ENCODE measurements at regions not wholly inside any gene's neighbourhood (a gene's known extent, or its start where the extent isn't known, plus 50 kb on each side); places are given as distances from the start of the nearest gene placed in this dataset.

DNA sequence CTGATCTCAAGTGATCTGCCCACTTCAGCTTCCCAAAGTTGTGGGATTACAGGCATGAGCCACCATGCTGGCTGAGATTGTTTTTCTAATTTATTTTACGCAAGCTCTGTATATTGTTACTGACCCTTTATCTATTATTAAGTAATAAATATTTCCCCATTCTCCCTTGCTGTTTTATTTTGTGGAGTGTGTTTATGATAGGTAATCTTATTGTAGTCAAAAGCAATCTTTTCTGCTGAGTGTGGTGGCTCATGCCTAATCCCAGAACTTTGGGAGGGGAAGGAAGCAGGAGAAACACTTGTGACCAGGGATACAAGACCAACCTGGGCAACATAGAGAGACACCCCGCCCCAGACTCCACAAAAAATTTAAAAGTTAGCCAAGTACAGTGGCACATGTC lies 55.2 kb upstream of the RTN4 start:
- Histone ChIP-seq H3K36me3 (ENCODE audit: control insufficient read depth in 2 of 2, insufficient read depth in 2 of 2, low read length in 1 of 2) (no peaks in the 10 kb centered on the region), H3K4me1 (ENCODE audit: control insufficient read depth in 2 of 2, insufficient read depth in 2 of 2, low read length in 2 of 2) (peaks cover 0 to 5% of the 10 kb centered on the region in 2 donors), H3K9me3 (ENCODE audit: control insufficient read depth in 2 of 2, insufficient read depth in 1 of 2, low read length in 1 of 2) (no peaks in the 10 kb centered on the region), H3K4me3 (ENCODE audit: low read length in 2 of 2) (no peak overlapping the region), H3K27me3 (ENCODE audit: control insufficient read depth in 2 of 2, insufficient read depth in 1 of 2, low read length in 1 of 2) (no peaks in the 10 kb centered on the region), H3K27ac (ENCODE audit: low read depth in 1 of 2, low read length in 1 of 2) (no peak overlapping the region)
- 100% methylated on average over 2 of the region's 2 CpGs for WGBS
- no peak for DNase-seq (ENCODE audit: low read depth in 6 of 9, low spot score in 9 of 9)

DNA sequence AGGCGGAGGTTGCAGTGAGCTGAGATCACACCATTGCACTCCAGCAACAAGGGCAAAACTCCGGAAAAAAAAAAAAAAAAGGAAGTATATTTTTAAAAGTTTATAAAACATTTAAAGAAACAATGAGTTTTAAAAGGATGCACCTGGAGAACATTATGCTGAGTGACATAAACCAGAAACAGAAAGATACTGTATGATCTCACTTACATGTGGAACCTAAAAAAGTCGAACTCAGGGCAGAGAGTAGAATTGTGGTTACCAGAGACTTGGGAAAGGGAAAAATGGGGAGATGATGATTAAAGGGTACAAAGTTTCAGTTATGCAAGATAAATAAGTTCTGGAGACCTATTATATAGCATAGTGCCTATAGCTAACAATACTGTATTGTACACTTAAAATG lies 52.8 kb upstream of the RTN4 start:
- Histone ChIP-seq H3K27ac (ENCODE audit: low read depth in 1 of 2, low read length in 1 of 2) (peak overlapping the region in 1 of 2 donors; percentile 43), H3K4me1 (ENCODE audit: control insufficient read depth in 2 of 2, insufficient read depth in 2 of 2, low read length in 2 of 2) (peaks cover 0 to 12% of the 10 kb centered on the region in 2 donors), H3K27me3 (ENCODE audit: control insufficient read depth in 2 of 2, insufficient read depth in 1 of 2, low read length in 1 of 2) (no peaks in the 10 kb centered on the region), H3K9me3 (ENCODE audit: control insufficient read depth in 2 of 2, insufficient read depth in 1 of 2, low read length in 1 of 2) (no peaks in the 10 kb centered on the region), H3K4me3 (ENCODE audit: low read length in 2 of 2) (no peak overlapping the region), H3K36me3 (ENCODE audit: control insufficient read depth in 2 of 2, insufficient read depth in 2 of 2, low read length in 1 of 2) (no peaks in the 10 kb centered on the region)
- WGBS, result 11% methylated on average over 3 of the region's 3 CpGs
- peak in 1 of 9 donors; percentile 45 for DNase-seq (ENCODE audit: low read depth in 6 of 9, low spot score in 9 of 9)

DNA sequence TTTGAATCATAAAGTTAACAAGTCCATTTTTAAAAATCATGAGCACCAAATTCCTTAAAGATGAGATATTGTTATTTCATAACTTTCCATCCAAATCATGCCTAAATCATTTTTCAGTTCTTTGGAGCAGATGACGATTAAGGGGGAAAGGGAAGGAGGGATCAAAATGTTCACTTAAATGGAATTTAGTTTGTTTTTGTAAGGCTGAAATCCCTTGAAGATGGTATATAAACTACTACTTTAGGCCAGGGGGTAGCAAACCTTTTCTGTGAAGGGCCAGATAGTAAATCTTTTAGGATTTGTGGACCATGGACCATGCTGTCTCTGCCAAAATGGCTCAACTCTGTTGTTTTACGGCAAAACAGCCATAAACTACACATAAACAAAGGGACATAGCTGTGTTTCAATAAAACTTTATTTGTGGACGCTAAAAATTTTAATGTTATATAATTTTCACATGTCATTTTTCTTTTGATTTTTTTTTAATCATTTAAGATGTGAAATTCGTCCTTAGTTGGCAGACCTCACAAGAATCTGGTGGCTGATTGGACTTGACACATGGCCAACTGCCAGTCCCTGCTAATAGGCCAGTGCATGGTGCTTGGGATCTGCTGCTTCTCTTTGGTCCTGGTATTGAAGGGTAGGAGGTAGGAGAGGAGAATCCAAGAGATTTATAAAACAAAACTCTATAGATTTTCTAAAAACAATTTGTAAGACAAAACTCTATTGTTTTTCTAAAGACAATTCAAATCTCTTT lies 52.0 kb upstream of the RTN4 start:
- no peak overlapping the region for H3K4me3 ChIP-seq (ENCODE audit: low read length in 2 of 2)
- H3K9me3 ChIP-seq (ENCODE audit: control insufficient read depth in 2 of 2, insufficient read depth in 1 of 2, low read length in 1 of 2), result no peaks in the 10 kb centered on the region
- WGBS, result 93% methylated on average over 4 of the region's 4 CpGs
- H3K27ac ChIP-seq (ENCODE audit: low read depth in 1 of 2, low read length in 1 of 2), result peak overlapping the region in 1 of 2 donors; percentile 45
- H3K27me3 ChIP-seq (ENCODE audit: control insufficient read depth in 2 of 2, insufficient read depth in 1 of 2, low read length in 1 of 2), result no peaks in the 10 kb centered on the region
- DNase-seq (ENCODE audit: low read depth in 6 of 9, low spot score in 9 of 9), result no peak
- H3K4me1 ChIP-seq (ENCODE audit: control insufficient read depth in 2 of 2, insufficient read depth in 2 of 2, low read length in 2 of 2), result peaks cover 0 to 17% of the 10 kb centered on the region in 2 donors
- H3K36me3 ChIP-seq (ENCODE audit: control insufficient read depth in 2 of 2, insufficient read depth in 2 of 2, low read length in 1 of 2), result no peaks in the 10 kb centered on the region

DNA sequence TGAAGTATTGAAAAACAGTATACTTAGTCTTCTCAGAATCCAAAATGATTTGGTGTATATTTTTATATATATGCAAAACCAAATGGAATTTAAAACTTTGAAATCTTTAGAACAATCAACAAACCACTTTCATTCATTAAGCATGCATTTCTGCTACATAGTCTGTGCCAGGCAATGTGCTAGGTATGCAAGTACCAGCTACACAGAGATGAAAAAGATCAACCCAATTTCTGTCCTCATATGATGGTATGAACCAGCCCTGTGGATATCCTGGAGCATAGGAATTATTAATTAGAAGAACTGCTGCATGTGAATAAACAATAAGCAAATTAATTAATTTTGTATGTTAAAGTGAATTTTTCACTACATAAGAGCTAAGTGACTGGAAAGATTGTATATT lies 51.2 kb upstream of the RTN4 start:
- no peaks in the 10 kb centered on the region for H3K9me3 ChIP-seq (ENCODE audit: control insufficient read depth in 2 of 2, insufficient read depth in 1 of 2, low read length in 1 of 2)
- DNase-seq (ENCODE audit: low read depth in 6 of 9, low spot score in 9 of 9), result no peak
- H3K27ac ChIP-seq (ENCODE audit: low read depth in 1 of 2, low read length in 1 of 2), result no peak overlapping the region
- H3K36me3 ChIP-seq (ENCODE audit: control insufficient read depth in 2 of 2, insufficient read depth in 2 of 2, low read length in 1 of 2), result no peaks in the 10 kb centered on the region
- H3K4me1 ChIP-seq (ENCODE audit: control insufficient read depth in 2 of 2, insufficient read depth in 2 of 2, low read length in 2 of 2), result peaks cover 0 to 17% of the 10 kb centered on the region in 2 donors
- no peak overlapping the region for H3K4me3 ChIP-seq (ENCODE audit: low read length in 2 of 2)
- no peaks in the 10 kb centered on the region for H3K27me3 ChIP-seq (ENCODE audit: control insufficient read depth in 2 of 2, insufficient read depth in 1 of 2, low read length in 1 of 2)

DNA sequence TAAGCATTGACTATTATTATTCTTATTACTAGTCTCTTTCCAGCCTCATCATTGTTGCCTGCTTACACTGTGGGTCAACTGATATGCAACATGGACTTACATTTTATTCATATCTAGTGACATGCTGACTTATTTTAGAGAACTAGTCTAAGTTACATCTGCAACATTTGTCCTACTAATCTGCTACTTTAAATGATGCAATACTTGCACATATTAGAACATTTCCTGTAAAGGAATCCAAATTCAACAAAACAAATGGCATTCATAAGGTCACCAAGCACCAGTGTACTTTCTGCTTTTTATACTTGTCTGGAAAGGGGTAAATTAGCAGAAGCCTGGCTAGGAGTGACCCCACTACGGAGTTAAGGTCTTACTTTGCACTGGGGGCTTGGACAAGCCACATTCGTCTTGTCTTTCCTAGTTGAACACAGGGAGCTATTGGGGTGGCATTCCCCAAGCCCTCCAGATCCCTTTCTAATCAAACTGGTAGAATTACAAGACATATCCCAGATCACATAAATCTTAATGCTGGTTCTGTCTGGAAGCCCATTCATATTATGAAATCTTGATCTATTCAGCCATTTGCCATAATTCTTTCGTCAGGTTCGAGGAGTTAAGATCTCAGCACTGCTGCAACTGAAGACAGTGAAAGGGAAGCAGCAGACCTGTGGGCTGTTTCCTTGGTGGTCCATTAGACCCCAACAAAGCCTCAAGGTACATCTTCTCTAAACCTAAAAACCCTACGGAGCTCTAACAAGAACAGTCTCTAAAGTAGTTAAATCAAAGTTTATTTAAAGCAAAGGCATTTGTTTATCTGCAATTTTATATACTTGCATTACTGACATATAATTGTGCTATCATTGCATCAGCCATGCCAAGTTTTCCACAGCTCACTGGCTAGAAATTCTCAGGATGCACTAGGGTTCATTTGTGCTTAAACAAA lies 49.9 kb upstream of the RTN4 start:
- no peak overlapping the region for H3K4me3 ChIP-seq (ENCODE audit: low read length in 2 of 2)
- H3K27ac ChIP-seq (ENCODE audit: low read depth in 1 of 2, low read length in 1 of 2), result no peak overlapping the region
- DNase-seq (ENCODE audit: low read depth in 6 of 9, low spot score in 9 of 9), result no peak
- H3K4me1 ChIP-seq (ENCODE audit: control insufficient read depth in 2 of 2, insufficient read depth in 2 of 2, low read length in 2 of 2), result peaks cover 0 to 17% of the 10 kb centered on the region in 2 donors
- no peaks in the 10 kb centered on the region for H3K27me3 ChIP-seq (ENCODE audit: control insufficient read depth in 2 of 2, insufficient read depth in 1 of 2, low read length in 1 of 2)
- 89% methylated on average over 5 of the region's 5 CpGs for WGBS
- no peaks in the 10 kb centered on the region for H3K9me3 ChIP-seq (ENCODE audit: control insufficient read depth in 2 of 2, insufficient read depth in 1 of 2, low read length in 1 of 2)
- no peaks in the 10 kb centered on the region for H3K36me3 ChIP-seq (ENCODE audit: control insufficient read depth in 2 of 2, insufficient read depth in 2 of 2, low read length in 1 of 2)
